NCI-H1105 (cell line): ENCODE measurements at regions not wholly inside any gene's neighbourhood (a gene's known extent, or its start where the extent isn't known, plus 50 kb on each side); places are given as distances from the start of the nearest gene placed in this dataset.
"Not testable (repeated sequence)": the region's sequence is repeated elsewhere in the genome, so short reads cannot be mapped to it uniquely, and the experiment has no call there.

Experiments used
- DNase-seq: peaks from one replicate; lab custom pipeline; 2025; lab: John Stamatoyannopoulos, UW

DNA sequence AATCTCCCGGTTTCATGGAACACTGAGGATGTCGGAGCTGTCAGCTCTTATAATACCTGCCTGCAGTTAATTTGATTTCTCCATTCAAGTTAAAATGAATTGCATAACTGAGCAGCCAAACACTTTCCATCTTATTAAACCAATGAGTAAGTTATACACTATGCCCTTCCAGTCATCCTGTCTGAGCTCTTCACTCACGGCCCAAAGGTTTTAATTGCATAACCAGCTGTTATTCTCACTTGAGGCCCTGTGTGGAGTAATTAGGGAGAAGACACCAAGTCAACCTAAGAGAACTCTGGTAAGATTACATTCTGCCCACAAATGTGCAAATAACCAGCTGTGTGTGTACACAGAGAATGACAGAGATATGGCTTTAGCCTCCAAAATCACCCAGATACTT is 303.5 kb downstream of the TBC1D4 start:
- no peak for DNase-seq

DNA sequence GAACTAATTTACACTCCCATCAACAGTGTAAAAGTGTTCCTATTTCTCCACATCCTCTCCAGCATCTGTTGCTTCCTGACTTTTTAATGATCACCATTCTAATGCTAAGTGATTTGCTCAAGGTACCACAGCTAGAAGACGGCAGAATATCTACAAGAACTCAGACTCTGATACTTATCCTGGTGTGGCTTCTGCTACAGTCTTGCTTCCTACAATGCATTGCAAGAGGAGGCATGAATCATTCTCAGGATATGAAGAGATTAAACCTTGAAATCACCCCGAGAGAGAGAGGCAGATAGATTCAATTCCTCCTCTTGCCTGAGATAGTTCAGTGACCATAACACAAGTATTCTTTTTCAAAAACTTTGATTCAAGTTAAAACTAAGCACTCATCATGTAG is 306.4 kb downstream of the TBC1D4 start:
- no peak for DNase-seq

DNA sequence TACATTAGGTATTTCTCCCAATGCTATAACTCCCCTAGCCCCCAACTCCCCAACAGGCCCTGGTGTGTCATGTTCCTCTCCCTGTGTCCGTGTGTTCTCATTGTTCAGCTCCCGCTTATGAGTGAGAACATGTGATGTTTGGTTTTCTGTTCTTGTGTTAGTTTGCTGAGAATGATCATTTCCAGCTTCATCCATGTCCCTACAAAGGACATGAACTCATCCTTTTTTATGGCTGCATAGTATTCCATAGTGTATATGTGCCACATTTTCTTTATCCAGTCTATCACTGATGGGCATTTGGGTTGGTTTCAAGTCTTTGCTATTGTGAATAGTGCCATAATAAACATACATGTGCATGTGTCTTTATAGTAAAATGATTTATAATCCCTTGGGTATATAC is 306.9 kb downstream of the TBC1D4 start:
- not testable (repeated sequence) for DNase-seq

DNA sequence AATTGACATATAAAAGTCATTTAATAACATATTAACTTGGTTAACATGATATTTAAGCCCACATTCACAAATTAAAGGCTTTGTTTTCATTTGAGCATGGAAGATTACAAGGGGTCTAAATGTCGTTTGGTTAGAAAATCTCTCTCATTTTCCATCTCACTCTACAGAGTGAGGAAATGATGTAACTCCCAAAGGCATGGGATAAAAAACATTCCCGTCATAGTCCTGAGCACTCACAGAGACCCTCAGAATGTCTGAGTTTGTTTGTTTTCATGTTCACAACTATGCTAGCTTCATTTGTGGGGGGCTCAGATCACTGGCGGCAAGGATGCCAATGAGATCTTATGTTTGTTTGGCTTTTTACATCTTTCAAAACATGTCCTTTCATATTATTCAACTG is 307.5 kb downstream of the TBC1D4 start:
- DNase-seq = no peak

DNA sequence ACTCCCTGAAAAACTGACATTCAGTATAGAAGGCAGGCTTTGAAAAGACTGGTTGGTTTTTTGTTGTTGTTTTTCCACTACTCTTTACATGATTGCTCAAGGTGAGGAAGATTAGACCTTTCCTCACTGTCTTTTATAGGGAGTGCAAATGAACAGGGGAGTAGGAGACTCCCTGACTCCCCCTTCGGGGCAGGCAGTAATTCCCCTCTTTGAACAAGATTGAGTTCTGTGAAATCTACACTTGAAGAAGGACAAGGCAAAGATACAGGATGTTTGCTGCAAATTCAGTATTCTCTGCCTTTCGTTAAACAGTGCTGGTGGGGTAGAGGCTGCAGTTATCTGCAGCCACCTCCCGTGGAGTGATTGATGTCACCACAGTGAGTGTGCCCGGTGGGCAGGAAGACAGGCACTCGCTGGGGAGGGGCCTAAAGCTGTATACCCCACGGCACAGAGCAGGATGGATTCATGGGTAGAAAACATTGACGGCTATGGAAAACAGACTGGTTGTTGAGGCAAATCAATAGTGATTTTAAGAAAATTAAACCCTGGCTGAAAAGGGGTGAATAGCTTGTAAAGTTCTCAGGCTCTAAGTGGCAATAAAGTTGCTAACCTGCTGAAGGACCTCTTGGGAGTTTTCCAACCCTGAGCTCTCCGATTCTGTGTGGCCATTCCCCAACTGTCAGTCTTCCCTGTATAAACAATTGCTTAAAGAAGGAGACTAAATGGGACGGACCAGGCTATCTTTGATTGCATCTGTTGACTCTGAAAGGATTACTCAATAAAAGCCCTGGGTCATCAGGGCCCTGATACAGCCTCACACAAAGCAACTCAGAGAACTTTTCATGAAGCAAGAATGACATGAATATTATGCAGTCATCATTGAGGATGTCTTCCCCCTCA is 308.3 kb downstream of the TBC1D4 start:
- DNase-seq = no peak

DNA sequence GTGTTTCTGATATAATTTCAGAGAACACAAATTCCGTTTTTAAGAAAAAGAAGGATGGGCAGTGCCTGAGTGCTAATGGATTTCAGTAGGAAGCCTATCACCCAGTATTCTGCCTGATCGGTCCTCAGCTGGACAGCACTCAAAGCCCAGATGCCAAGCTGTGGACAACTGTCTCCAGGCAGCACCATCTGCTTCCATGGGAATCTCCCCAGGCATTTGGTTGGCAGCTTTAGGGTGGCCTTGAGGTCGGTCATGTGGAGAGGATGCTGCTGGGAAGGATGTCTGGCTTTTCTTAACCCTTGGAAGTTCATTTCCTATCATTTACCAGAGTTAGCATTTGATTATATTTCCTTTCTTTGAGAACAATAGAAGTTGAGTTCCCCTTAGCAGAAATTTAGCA is 311.7 kb downstream of the TBC1D4 start:
- no peak for DNase-seq

DNA sequence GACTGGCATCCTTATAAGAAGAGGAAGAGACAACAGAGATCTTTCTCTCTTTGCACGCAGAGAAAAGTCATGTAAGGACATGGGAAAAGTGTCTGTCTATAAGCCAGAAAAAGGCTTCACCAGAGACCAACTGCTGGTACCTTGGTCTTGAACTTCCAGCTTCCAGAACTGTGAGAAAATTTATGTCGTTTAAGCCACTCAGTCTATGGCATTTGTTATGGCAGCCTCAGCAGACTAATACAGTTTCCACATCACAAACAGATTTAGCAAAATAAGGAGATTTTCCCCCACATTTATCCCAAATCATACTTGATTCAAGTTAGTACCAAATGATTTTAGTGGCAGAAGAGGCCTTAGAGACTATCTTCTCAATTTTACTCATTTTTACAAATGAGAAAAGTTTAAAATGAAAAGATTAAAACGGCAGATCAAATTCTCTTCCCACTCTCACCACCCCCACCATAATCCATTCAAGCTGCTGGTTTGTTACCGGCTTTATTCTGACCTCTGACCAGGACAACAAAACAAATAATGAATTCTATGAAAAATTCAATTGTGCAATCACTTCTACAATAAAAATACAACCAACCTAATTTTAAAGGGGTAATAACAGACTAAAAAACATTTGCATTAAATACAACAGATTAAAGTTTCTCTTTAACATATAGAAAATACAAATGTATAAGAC is 316.3 kb downstream of the TBC1D4 start:
- DNase-seq = no peak

DNA sequence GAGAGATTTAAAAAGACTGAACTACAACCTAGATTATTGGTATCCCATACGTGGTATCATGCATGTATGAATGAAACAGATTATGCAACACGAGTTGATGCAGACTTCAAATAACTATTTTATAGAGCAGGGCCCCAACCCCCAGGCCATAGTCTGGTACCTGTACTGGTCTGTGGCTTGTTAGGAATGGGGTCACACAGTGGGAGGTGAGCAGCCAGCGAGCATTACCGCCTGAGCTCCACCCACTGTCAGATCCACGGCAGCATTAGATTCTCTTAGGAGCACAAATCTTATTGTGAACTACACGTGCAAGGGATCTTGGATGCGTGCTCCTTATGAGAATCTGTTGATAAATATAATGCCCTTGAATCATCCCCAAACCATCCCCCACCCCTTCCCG is 320.2 kb downstream of the TBC1D4 start:
- no peak for DNase-seq

DNA sequence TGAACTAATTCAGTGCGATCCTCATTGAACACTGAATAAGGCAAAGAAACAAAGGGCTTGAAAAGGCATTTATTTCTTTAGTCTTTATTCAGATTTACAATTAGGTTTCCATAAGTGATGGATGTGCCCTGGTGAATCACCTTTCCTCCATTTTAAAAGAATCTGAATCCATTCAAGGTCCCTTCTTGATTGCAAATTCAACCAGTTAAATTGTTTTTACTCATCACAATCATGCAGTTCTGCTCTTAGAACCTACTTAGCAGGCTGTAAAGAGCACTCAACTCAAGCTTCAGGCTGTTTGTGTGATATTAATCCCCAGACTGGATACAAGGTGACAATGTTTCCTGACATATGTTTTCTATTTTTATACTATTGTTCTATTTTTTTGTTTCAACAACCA is 321.0 kb downstream of the TBC1D4 start:
- DNase-seq = no peak

DNA sequence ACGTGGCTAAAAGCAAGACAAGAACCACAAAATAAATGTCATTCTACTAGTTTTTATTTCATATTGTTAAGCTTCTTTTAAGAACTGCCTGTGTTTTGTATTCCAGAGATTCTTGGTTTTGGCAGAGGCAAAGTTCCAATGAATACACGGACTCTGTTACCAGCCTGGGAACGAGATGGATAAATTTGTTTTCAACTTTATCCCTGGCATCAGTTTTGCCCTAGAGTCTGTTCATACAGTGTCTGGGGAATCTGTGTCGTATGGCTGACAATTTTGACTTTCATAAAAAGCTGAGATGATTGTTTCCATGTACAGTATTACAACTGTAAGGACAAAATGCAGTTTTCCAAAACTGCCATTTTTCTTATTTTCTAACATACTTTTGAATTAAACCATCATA is 327.6 kb downstream of the TBC1D4 start:
- no peak for DNase-seq

DNA sequence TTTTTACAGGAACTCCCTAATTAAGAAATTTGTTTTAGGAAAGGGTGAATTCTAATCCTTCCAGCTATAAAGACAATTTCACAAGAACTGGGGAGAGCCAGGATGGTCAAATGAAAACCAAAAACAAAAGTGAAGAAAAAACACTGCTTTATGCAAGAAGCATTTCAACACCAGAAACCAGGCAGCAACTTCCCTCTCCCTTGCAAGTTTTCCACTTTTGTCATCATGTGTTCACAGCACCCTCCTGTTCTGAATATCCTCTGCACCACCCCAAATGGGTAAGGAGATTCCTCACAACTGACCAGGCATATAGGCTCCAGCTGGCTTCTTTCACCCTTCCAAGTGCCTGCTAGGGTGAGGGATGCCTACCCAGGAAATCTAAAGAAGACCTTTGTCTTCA is 328.1 kb downstream of the TBC1D4 start:
- no peak for DNase-seq

DNA sequence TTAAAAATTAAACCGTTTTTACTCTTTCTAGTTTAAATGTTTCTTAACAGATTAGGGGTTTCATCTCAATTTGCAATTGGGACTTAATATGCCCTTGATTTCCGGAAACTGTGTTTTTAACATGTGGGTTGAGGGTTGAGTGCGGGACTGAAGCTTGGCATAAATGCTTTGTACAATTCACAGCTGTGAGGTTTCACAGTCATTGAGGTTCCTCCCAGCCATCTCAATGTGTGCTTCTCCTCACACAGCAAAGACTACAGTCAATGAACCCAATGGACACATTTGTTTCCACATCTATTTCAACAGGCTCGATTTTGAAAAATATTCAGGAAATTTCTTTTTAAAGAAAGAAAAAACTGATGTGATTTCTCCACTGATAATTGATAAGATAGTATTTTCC is 328.6 kb downstream of the TBC1D4 start:
- no peak for DNase-seq

DNA sequence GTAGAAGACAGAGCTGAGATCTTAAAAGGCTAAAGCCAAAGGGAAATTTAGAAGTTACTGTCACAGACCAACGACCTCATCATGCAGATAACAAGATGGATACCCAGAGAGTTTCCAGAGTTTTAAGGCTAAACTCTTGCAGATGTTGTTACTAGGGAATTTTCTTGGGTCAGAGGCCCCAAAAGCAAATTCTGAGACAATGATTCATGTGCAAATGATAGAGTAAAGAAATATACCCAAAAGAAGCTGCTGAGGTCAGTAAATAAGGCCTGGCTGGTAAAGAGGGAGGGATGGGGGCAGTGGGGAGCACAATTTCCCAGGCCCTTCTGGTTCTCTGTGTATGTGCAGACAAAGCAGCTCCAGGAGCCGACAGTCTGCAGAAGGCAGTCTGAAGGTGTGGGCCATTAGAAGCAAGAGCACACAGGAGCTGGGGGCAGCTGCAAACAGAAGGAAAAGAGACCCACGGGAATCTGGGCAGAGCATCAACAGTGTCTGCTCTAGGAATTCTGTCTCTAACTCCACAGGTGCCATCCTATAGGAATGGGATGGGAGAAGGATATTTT is 330.8 kb downstream of the TBC1D4 start:
- no peak for DNase-seq

DNA sequence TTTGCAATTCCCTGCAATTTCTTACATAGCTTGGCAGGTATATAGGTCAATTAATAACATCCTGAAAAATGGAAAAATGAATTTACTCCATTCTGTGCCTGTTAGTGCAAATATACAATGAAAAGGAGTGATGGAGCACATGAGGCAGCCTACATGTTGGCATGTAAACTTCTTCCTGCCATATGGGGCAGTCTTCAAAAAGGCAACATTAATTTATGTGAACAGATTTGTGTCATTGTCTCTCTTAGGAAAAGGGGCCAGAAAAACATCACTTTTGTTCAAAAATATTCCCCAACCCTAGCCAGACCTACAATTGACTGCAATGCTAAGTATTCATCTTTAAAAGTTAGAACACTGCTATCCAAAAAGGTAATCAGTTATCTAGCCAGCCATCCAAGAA is 332.2 kb downstream of the TBC1D4 start:
- no peak for DNase-seq

DNA sequence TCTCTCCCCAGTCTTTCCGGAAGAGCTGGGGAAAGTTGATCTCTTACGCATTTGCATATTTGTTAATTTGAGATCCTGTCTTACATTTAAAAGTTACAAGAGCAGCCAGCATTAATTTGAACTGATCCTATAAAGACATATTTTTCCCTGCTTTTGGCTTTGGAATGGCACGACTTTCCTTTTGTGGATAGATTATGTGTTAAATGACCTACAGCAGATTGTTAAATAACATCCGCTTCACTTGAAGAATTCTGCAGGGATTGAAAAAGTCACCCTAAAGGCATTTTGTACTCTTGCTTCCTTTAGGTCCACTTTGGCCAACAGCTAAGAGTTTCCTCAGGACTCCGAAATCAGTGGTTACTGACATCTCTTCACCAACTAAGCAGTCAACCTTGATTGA is 334.0 kb downstream of the TBC1D4 start:
- DNase-seq = no peak

DNA sequence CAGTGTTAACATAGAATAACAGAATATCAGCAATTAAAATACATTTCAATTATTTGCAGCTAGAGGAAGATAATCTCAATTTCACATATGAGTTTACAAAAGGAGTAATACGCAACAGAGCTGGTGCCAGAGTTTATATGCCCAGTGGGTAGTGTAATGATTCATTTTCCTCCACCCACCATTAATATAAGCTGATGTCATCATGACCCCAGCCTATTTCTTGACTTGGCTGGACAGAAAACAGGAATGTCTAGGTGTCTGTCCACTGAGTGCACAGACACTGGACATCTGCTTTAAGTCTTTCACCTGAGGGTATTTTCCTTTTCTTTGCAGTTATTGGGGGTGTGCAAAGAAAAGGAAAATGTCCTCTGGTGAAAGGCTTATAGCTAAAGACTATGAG is 335.5 kb downstream of the TBC1D4 start:
- no peak for DNase-seq

DNA sequence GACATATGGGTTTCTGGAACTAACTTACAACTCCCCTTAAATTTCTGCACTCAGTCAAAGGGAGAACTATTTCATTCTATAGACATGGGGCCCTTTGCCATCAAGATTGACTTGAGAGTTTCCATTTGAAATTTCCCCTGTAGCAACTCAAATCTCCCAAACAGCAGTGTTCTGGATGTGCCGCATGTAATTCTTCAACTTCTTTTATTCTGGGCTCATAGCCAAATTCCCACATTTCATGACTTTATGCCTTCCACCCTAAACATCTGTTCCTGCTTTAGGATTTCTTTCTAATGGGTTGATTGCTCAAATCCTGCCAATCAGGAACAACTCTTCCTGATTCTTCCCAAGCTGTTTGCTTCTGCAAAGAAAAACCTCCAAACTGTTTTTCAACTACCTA is 336.0 kb downstream of the TBC1D4 start:
- no peak for DNase-seq

DNA sequence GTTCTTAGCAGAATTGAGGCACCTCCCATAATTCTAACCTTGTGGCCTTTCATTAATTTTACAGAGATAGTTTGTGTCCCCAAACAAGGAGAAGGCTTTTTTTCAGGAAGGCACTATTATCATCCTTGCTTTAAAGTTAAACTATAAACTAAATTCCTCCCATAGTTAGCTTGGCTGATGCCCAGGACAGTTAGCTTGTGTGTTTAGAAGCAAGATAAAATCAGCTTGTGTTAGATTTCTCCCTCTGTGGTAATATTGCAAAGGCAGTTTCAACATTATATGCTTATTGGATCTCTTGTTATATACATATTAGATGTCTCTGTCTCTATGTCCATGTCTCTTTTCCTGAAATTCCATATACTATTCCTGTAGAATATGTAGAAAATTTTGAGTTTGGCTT is 342.7 kb downstream of the TBC1D4 start:
- no peak for DNase-seq

DNA sequence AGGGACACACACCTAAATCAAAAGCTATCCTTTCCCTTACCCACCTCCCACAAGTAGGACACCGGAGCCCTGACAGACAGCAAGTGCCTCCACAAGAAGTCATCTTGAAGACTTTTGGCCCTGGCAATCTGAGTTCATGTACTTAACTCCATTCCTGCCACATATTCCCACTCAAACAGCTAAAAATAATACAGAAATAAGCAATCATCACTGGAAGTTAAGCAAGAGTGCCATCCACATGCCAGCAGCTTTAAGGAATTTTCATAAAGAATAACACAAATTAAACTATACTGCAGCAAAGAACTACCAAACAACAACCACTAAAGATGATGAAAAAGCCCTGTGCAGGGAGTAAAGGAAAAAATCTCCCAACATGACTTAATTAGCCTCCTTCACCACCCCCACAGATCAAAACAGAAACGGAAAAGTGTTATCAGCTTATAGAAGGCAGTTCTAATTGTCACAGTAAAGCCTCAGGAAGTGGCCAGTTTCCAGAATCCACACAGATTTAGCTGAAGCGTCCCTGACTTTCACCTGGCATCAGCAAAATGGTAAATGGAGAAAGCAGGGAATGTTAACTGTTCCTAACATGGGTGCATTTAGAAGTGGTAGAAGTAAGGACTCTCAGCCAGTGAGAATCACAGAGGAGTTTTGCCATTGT is 343.9 kb downstream of the TBC1D4 start:
- DNase-seq = no peak

DNA sequence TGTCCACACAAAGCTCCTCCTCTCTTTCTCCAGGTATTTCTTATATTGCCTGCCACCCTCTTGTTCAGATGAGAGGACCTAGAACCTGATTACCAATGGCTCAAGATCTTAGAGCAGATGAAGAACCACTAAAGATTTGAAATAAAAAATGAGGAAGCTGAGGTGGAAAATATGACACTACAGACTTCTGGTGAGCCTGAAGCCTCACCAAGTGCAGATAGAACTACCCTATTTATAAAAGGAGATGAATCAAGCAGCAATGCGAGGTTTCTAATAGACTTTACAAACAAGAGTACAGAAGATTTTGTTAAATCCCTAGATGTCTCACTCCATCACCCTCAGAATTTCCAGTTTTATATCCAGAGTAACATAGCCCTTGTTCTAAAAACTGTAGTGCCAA is 345.8 kb downstream of the TBC1D4 start:
- no peak for DNase-seq

DNA sequence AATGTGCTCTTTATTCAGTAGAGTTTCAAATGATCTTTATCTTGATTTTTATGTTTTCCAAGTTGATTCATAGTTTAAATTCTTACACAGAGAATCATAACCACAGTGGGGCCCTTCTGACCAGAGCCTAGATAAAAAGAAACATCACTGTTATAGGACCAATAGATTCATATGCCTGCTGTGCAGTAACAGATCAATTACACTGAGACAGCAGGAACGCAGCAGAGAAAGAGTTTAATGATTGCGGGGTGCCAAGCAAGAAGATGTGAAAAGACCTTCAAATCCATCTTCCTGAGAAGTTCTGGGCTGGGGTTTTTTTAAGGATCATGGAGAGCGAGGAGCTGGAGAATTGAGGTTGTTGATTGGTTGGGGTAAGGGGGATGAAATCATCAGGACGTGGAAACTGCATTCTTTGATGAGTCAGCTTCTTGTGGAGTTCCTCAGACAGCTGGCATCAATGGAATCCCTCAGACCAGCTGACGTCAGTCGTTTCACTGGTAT is 346.6 kb downstream of the TBC1D4 start:
- no peak for DNase-seq
